BLaER1 (cell line): ENCODE measurements at regions not wholly inside any gene's neighbourhood (a gene's known extent, or its start where the extent isn't known, plus 50 kb on each side); places are given as distances from the start of the nearest gene placed in this dataset.

ENCODE experiments used
- H3K27ac ChIP-seq: shearing (Covaris generic); formaldehyde crosslinking; 2 replicates; pipeline ENCODE4 v1.8.1; 2022
- H3K27me3 ChIP-seq: shearing (Covaris generic); formaldehyde crosslinking; 2 replicates; pipeline ENCODE4 v1.8.1; 2022
- H3K36me3 ChIP-seq: shearing (Covaris generic); formaldehyde crosslinking; 2 replicates; pipeline ENCODE4 v1.8.1; 2022
- H3K4me1 ChIP-seq: shearing (Covaris generic); formaldehyde crosslinking; 2 replicates; pipeline ENCODE4 v1.8.1; 2022
- H3K4me2 ChIP-seq: shearing (Covaris generic); formaldehyde crosslinking; 2 replicates; pipeline ENCODE4 v1.8.1; 2022
- H3K4me3 ChIP-seq: shearing (Covaris generic); formaldehyde crosslinking; 2 replicates; pipeline ENCODE4 v1.8.1; 2022
- H3K9ac ChIP-seq: shearing (Covaris generic); formaldehyde crosslinking; 2 replicates; pipeline ENCODE4 v1.8.1; 2022
- H3K9me3 ChIP-seq: shearing (Covaris generic); formaldehyde crosslinking; 2 replicates; pipeline ENCODE4 v1.8.1; 2022
- H4K20me1 ChIP-seq: shearing (Covaris generic); formaldehyde crosslinking; 2 replicates; pipeline ENCODE4 v1.8.1; 2022
- Cebpa-rat ChIP-seq: shearing (Covaris generic); IDR thresholded peaks from 2 replicates; pipeline ENCODE4 v1.8.1; 2022

DNA sequence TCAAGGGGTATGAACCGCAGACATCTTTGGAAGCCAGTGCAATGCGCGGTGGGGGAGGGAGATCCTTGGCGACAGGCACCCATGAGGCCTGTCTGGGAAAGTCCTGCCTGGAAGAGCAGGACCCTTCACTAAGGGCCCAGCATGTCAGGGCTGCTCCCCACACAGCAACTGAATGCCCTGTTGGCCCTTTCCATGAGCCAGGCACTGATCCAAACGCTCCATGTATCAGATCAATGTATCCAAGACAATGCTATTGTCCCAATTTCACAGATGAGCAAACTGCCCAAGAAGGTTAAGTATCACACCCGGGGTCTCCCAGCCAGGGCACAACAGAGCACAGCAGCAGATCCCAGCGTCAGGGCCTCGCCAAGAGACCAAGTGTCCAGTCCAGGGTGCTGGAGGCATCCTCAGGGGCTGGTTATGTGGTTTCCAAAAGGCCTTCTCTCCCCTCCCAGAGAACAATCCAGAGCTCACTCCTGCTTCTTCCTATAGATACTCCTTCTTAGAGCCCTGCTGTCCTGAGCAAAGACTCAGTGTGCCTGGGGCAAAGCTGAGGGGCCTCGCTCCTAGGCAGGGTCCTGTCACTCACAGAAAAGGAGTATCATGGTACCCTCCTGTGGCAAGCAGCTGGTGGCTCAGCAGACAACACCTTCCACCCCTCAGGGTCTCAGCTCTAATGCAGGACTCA, 328.0 kb downstream of the NPHP4 start:
- no peak overlapping the region for H3K4me3 ChIP-seq
- peaks cover 78% of the 10 kb centered on the region for H3K4me1 ChIP-seq
- H3K9me3 ChIP-seq = peaks cover 28% of the 10 kb centered on the region
- H4K20me1 ChIP-seq = no peaks in the 10 kb centered on the region
- no peaks in the 10 kb centered on the region for H3K36me3 ChIP-seq
- H3K27ac ChIP-seq = peak overlapping the region; percentile 46; the same call in 1 of the 2 replicates
- no peaks in the 10 kb centered on the region for H3K27me3 ChIP-seq
- peak overlapping the region; percentile 47 for H3K4me2 ChIP-seq
- no peak for TF ChIP-seq Cebpa-rat
- no peak overlapping the region for H3K9ac ChIP-seq

DNA sequence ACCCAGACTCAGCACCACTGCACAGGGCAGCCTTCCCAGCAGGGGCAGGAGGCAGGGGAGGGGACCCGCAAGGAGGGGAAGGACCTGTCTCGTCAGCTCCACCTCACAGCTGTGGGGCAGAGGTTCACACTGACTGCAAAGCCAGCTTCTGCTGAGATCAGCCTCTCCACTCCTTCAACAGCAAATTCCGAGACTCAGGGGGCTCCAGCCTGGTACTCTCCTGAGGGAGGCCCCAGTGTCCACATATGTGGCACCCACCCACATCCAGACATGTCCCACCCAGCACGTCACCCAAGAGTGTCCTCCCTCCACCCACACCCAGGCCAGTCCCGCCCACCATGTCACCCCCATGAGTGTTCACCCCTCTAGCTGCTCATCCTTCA, 329.5 kb downstream of the NPHP4 start:
- H3K9ac ChIP-seq = no peak overlapping the region
- peaks cover 89% of the 10 kb centered on the region for H3K4me1 ChIP-seq
- H3K27ac ChIP-seq = peak overlapping the region; percentile 26; the same call in 1 of the 2 replicates
- peak overlapping the region; percentile 47 for H3K4me2 ChIP-seq
- H3K36me3 ChIP-seq = no peaks in the 10 kb centered on the region
- no peak overlapping the region for H3K4me3 ChIP-seq
- H3K9me3 ChIP-seq = peaks cover 13% of the 10 kb centered on the region
- no peak for TF ChIP-seq Cebpa-rat
- H4K20me1 ChIP-seq = no peaks in the 10 kb centered on the region
- no peaks in the 10 kb centered on the region for H3K27me3 ChIP-seq

DNA sequence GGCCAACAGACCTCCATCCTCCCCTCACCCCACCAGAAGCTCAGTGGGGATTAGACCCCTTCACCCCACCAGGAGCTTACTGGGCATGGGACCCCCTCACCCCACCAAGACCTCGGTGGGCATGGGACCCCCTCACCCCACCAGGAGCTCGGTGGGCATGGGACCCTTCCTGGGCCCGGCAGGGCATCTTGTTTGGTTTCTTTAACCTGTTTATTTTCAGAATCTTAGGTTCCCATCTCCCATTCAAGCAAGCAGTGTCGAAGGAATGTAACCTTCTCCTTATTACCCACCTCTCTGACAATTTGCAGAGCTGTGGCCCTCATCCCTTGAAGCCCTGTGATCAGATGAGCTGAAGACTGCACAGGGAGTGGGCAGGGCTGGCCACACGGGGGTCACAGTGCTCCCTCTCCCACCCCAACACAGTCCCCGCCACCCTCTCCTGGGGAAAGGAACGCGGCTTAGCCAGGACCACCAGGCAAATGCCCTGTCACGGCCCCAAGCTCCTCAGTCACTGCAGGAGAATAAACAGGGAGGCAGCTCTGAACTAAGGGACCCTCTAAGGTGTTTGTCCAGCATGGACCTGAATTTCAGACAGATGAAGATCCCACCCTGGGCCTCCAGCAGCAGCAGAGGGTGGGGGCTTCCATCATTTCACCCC, 330.0 kb downstream of the NPHP4 start:
- H3K27me3 ChIP-seq = no peaks in the 10 kb centered on the region
- H3K4me3 ChIP-seq = no peak overlapping the region
- H3K4me2 ChIP-seq = peak overlapping the region; percentile 47
- H3K27ac ChIP-seq = peak overlapping the region; percentile 26; the same call in 1 of the 2 replicates
- peaks cover 84% of the 10 kb centered on the region for H3K4me1 ChIP-seq
- H3K9me3 ChIP-seq = peaks cover 8% of the 10 kb centered on the region; the same call in 1 of the 2 replicates
- H3K36me3 ChIP-seq = no peaks in the 10 kb centered on the region
- no peaks in the 10 kb centered on the region for H4K20me1 ChIP-seq
- no peak overlapping the region for H3K9ac ChIP-seq
- TF ChIP-seq Cebpa-rat = no peak

DNA sequence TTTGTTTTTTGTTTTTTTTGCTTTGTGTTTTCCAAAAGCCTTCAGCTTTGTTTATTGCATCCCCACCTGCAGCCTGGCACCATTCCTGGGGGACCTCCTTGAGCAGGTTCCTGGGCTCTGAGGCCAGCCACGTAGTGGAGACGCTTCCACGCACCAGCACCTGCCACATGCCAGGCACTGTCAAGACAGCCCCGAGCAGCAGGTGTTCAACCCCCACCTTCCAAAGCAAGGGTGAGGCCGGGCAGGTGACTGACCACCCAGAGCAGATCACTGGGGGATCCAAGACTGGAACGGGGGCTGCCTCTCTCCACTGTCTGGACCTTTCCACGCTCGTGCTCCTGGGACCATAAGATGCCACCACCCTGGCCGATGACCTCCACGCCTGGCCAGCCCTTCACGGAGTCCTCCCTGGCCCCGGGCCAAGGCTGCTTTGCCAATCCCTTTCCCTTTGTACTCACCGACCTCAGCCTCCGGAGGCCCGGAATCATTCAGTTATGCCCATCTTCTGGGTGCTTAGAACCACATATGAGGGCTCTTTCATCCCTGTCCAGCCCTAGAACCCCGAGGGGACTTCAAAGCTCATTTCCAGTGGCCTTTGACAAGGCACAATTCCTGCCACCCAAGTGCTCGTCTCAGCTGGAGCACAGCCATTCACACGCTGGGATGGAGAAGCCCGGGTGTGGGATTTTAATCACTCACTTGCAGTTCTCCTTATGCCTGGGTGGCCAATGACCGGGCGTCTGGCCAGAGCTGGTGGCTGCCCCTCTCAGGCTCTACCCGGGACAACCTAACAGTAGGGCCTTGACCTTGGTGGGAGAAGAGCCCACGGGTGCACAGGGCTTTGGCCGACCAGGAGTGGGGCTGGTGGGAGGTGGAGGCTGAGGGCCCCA, 330.8 kb downstream of the NPHP4 start:
- Histone ChIP-seq H3K9ac (no peak overlapping the region), H3K4me1 (peaks cover 77% of the 10 kb centered on the region), H3K4me2 (peak overlapping the region; percentile 62), H4K20me1 (no peaks in the 10 kb centered on the region), H3K36me3 (no peaks in the 10 kb centered on the region), H3K27me3 (no peaks in the 10 kb centered on the region), H3K9me3 (peaks cover 8% of the 10 kb centered on the region; the same call in 1 of the 2 replicates), H3K4me3 (no peak overlapping the region), H3K27ac (peak overlapping the region; percentile 26; the same call in 1 of the 2 replicates)
- no peak for TF ChIP-seq Cebpa-rat

DNA sequence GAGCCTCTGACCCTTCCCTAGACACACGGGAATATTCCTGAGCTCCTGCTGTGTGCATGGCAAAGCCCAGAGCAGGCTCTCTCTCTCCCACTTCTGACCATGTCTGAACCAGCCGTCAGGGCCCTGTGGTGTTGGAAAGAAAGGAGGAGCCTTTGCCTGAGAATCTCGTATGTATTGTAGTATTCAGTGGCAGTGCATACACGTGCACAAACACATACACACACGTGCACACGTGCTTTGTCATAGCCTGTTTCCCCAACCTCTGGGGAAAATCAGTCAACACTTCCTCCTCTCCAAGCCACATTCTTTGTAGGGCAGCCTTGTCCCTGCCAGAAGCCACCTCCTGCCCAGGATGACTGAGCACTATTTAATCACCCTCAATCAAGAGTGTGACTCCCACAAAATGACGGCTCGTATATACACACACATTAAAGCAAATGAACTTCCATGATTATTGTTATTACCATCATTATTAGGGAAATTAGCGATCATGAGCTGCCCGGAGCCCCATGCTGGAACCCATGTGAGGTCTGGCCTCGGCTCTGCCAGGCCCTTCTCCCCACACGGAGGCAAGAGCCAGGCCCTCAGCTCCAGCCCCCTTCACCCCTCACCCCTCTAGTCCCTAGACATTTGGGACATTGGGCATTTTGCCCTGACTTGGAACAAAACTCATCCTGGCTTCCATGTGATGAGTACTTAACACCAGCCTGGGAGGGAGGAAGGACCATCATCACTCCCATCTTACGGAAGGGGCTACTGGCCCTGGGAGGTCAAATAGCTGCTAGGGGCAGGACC, 331.9 kb downstream of the NPHP4 start:
- no peak overlapping the region for H3K4me3 ChIP-seq
- no peaks in the 10 kb centered on the region for H4K20me1 ChIP-seq
- H3K9me3 ChIP-seq = no peaks in the 10 kb centered on the region; the same call in 1 of the 2 replicates
- H3K4me2 ChIP-seq = peak overlapping the region; percentile 62
- peak overlapping the region; percentile 23; the same call in 1 of the 2 replicates for H3K27ac ChIP-seq
- TF ChIP-seq Cebpa-rat = no peak
- peaks cover 70% of the 10 kb centered on the region for H3K4me1 ChIP-seq
- no peak overlapping the region; the same call in 1 of the 2 replicates for H3K9ac ChIP-seq
- H3K36me3 ChIP-seq = no peaks in the 10 kb centered on the region
- H3K27me3 ChIP-seq = no peaks in the 10 kb centered on the region

DNA sequence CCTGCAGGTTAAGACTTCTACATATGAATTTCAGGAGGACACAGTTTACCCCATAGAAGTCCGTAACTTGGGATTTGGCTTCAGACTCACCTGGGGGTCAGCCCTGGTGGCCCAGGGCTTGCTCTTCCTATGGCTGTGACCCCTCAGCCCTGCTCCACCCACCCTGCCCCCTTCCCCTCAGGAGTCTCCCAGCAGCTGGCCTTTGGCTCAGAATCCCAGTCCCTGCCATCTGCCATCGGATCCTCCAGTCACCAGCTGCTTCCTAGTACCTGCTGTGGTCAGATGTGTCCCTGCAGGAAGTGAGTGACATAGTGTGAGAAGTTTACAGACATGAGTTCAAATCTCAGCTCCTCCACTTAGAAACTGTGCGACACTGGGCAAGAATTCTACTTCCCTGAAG, 332.6 kb downstream of the NPHP4 start:
- Histone ChIP-seq H3K4me1 (peaks cover 63% of the 10 kb centered on the region), H3K4me2 (peak overlapping the region; percentile 62), H3K27me3 (no peaks in the 10 kb centered on the region), H4K20me1 (no peaks in the 10 kb centered on the region), H3K27ac (no peak overlapping the region), H3K4me3 (no peak overlapping the region), H3K9ac (no peak overlapping the region; the same call in 1 of the 2 replicates), H3K9me3 (no peaks in the 10 kb centered on the region; the same call in 1 of the 2 replicates), H3K36me3 (no peaks in the 10 kb centered on the region)
- no peak for TF ChIP-seq Cebpa-rat

DNA sequence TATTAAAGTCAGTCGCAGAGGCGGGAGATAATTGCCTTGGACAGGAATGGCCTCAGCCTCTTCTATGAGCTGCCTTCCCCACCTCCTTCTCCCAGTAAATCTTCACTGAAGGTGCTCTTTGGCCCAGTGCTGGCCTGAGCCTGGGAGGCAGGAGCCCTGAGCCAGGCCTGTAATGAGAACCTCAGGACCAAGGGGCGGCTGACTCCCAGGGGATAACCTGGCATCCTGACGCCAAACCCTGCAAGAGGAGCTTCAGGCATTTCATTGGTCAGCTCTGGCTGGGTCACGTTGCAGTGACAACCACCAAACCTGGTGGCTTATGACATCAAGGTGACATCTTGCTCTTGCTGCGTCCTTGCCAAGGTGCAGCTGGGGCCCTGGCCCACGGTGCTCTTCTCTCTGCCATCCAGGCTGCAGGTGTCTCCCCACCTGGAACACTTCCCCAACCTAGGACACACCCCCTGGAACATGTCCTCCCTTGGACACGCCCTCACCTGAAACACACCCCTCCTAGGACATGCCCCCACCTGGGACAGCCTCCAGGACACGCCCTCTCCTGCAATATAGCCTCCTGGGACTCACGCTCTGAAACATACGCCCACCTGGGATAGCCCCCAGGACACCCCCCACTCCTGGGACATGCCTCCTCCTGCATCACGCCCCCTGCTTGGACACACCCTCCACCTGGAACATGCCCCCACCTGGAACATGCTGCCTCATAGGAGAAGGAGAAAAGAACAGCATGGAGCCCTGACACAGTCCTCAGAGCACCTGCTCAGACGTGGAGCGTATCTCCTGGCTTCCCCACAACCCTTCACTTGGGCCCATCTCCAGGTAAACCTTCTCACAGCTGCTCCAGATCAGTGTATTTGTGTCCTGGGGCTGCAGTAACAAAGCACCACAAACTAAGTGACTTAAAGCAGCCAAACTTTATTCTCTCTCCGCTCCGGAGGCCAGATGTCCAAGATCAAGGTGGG, 333.6 kb downstream of the NPHP4 start:
- H4K20me1 ChIP-seq = no peaks in the 10 kb centered on the region
- TF ChIP-seq Cebpa-rat = no peak
- H3K27ac ChIP-seq = no peak overlapping the region
- H3K4me2 ChIP-seq = no peak overlapping the region
- H3K4me1 ChIP-seq = peaks cover 53% of the 10 kb centered on the region
- H3K27me3 ChIP-seq = no peaks in the 10 kb centered on the region
- H3K9me3 ChIP-seq = no peaks in the 10 kb centered on the region; the same call in 1 of the 2 replicates
- no peak overlapping the region for H3K9ac ChIP-seq
- H3K36me3 ChIP-seq = no peaks in the 10 kb centered on the region
- H3K4me3 ChIP-seq = no peak overlapping the region

DNA sequence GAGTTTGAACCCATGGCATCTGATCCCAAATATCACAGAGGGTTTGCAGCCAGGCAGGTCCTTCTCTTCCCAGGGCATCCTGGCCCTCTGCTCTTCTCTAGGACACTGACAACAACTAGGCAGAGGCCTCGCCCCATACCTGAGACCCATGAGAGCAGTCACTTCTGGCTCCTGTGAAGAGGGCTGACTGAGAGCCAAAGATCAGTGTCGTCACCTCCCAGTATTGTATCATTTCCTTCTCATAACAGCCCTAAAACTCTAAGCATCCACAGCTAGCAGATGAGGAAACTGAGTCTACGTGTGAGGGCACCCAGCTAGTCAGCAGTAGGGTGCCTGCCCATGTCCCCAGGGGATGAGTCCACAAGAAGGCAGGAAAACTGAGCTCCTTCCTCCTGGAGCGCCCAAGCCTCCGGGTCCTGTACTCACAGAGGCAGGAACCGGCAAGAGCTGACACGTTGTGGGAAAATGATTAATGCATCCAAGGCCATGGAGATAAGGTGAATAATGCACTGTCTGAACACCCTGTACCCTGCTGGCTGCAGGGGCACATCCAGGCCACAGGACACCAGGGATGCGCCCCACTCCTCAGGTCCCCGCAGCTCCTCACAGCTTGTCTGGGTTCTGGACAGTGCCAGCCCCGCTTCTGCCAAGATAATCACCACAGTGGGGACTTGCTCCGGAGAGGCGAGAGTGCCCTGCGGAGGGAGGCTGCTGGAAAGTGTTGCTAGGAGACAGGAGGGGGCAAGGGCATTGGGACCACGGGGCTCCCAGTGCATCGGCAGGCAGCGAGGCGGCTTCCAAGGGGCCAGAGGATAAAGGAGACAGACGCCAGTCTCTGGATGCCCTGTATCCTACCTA, 340.0 kb downstream of the NPHP4 start:
- 0 out of 2 replicates have a peak, but pooled peaks cover 7% of the 10 kb centered on the region for H3K27me3 ChIP-seq
- peaks cover 13% of the 10 kb centered on the region for H3K9me3 ChIP-seq
- H3K4me2 ChIP-seq = peak overlapping the region; percentile 25
- peaks cover 44% of the 10 kb centered on the region for H3K4me1 ChIP-seq
- H3K27ac ChIP-seq = no peak overlapping the region
- no peak for TF ChIP-seq Cebpa-rat
- H3K36me3 ChIP-seq = no peaks in the 10 kb centered on the region
- H4K20me1 ChIP-seq = no peaks in the 10 kb centered on the region
- H3K9ac ChIP-seq = no peak overlapping the region
- H3K4me3 ChIP-seq = no peak overlapping the region
